ENCODE measurements at regions not wholly inside any gene's neighbourhood (a gene's known extent, or its start where the extent isn't known, plus 50 kb on each side); places are given as distances from the start of the nearest gene placed in this dataset.

DNA sequence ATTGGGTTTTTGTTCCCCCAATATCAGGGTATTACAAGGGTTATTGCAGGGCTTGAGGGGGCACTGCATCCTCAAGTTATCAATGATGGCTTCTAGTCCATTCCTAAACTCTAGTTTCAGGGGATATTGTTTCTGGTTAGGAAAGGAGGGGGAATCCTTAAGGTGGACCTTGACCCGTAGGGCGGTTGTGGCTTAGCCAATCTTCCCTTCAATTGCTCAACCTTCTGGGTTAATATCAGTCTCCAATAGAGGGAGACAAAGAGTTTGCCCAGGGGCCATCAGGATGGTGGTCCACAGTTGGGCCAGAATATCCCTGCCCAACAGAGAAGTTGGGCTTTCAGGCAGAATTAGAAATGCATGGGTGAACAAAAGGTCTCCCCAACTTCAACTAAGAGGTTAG lies 214.9 kb downstream of the BCHE start:
- no peak for ATAC-seq
- no peaks in the 10 kb centered on the region for H3K27me3 ChIP-seq
- H3K27ac ChIP-seq, result no peak overlapping the region
- no peaks in the 10 kb centered on the region for H3K9me3 ChIP-seq
- H3K4me3 ChIP-seq, result no peak overlapping the region
- intact Hi-C loops (cut with DNase I), result no loop called here
- H3K36me3 ChIP-seq (replicated peaks in 1 of 2; ENCODE audit: insufficient read depth in 1 of 2, low read depth in 2 of 2), result no peaks in the 10 kb centered on the region
- H3K4me1 ChIP-seq, result no peaks in the 10 kb centered on the region
- no peak for DNase-seq
- TF ChIP-seq, protein P1, sequence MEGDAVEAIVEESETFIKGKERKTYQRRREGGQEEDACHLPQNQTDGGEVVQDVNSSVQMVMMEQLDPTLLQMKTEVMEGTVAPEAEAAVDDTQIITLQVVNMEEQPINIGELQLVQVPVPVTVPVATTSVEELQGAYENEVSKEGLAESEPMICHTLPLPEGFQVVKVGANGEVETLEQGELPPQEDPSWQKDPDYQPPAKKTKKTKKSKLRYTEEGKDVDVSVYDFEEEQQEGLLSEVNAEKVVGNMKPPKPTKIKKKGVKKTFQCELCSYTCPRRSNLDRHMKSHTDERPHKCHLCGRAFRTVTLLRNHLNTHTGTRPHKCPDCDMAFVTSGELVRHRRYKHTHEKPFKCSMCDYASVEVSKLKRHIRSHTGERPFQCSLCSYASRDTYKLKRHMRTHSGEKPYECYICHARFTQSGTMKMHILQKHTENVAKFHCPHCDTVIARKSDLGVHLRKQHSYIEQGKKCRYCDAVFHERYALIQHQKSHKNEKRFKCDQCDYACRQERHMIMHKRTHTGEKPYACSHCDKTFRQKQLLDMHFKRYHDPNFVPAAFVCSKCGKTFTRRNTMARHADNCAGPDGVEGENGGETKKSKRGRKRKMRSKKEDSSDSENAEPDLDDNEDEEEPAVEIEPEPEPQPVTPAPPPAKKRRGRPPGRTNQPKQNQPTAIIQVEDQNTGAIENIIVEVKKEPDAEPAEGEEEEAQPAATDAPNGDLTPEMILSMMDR (IDR thresholded peaks at IDR 0.05), result no peak
- no peak for TF ChIP-seq POLR2A (IDR thresholded peaks at IDR 0.05)
- WGBS, 2 donors, result 92 to 97% methylated on average over 2 of the region's 2 CpGs

DNA sequence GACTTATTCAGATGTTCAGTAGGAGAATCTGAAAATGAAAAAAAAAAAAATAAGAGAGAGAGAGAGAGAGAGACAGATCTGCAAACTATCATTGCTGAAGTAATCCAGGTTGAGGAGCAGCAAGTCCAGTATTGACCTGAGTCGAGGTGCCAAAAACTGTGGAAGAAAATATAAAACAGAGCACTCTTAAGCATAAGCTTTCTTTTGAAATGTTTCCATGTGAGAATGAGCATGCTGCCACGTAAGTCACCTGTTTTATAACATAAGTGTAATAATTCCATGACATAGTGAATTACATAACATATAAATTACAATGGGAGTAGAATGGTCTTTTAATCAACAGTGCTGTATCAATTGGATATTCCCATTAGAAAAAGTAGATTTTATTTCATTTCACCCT lies 218.2 kb downstream of the BCHE start:
- TF ChIP-seq POLR2A (IDR thresholded peaks at IDR 0.05), result no peak
- TF ChIP-seq, protein P1 (IDR thresholded peaks at IDR 0.05), result no peak
- Histone ChIP-seq H3K4me1 (no peaks in the 10 kb centered on the region), H3K36me3 (replicated peaks in 1 of 2; ENCODE audit: insufficient read depth in 1 of 2, low read depth in 2 of 2) (no peaks in the 10 kb centered on the region), H3K27me3 (no peaks in the 10 kb centered on the region), H3K9me3 (no peaks in the 10 kb centered on the region), H3K4me3 (no peak overlapping the region), H3K27ac (no peak overlapping the region)
- ATAC-seq (no peak), DNase-seq (no peak)
- WGBS, 2 donors, result 71 to 78% methylated on average over 2 of the region's 2 CpGs
- intact Hi-C loops (cut with DNase I), result no loop called here

DNA sequence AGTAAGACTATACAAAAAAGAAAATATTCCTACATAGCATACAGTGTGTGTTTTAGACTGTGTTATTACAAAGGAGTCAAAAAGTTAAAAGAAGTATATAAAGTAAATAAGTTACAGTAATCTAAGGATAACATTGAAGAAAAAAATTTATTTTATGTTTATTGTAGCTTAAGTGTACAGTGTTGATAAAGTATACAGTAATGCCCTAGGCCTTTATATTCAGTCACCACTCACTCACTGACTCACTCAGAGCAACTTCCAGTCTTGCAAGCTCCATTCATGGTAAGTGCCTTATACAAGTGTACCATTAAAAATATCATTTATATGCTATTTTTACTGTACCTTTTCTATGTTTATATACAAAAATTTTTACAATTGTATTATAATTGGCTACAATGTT lies 220.1 kb downstream of the BCHE start:
- Histone ChIP-seq H3K4me3 (no peak overlapping the region), H3K27ac (no peak overlapping the region), H3K9me3 (no peaks in the 10 kb centered on the region), H3K27me3 (no peaks in the 10 kb centered on the region), H3K4me1 (no peaks in the 10 kb centered on the region), H3K36me3 (replicated peaks in 1 of 2; ENCODE audit: insufficient read depth in 1 of 2, low read depth in 2 of 2) (no peaks in the 10 kb centered on the region)
- intact Hi-C loops (cut with DNase I), result no loop called here
- no peak for TF ChIP-seq POLR2A (IDR thresholded peaks at IDR 0.05)
- TF ChIP-seq, protein P1 (IDR thresholded peaks at IDR 0.05), result no peak
- no peak for DNase-seq
- ATAC-seq, result no peak

DNA sequence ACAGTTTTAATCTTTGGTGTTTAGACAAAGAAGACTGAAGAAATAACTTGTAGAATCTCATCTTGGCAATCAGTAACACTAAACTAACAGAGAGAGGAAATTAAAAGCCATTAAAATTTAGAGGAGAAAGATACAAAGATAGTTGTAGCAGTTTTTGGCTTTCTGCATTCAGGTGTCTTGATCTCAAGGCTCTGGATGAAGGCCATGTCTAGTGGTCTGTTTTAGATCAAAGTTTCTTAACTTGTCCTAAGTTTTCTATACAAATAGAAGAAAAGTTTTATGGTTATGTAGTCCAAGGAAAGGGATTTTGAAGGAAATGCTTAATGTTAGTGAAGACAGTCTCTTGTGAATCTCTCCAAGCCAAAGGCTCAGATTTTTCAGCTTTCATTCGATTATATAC lies 222.9 kb downstream of the BCHE start:
- no peak for DNase-seq
- H3K27ac ChIP-seq, result no peak overlapping the region
- no peaks in the 10 kb centered on the region for H3K9me3 ChIP-seq
- no peak overlapping the region for H3K4me3 ChIP-seq
- 79 to 92% methylated on average over 1 of the region's 1 CpG for WGBS, 2 donors
- no peaks in the 10 kb centered on the region for H3K4me1 ChIP-seq
- intact Hi-C loops (cut with DNase I), result no loop called here
- TF ChIP-seq, protein P1 (IDR thresholded peaks at IDR 0.05), result no peak
- TF ChIP-seq POLR2A (IDR thresholded peaks at IDR 0.05), result no peak
- H3K36me3 ChIP-seq (replicated peaks in 1 of 2; ENCODE audit: insufficient read depth in 1 of 2, low read depth in 2 of 2), result no peaks in the 10 kb centered on the region
- ATAC-seq, result no peak
- H3K27me3 ChIP-seq, result no peaks in the 10 kb centered on the region

DNA sequence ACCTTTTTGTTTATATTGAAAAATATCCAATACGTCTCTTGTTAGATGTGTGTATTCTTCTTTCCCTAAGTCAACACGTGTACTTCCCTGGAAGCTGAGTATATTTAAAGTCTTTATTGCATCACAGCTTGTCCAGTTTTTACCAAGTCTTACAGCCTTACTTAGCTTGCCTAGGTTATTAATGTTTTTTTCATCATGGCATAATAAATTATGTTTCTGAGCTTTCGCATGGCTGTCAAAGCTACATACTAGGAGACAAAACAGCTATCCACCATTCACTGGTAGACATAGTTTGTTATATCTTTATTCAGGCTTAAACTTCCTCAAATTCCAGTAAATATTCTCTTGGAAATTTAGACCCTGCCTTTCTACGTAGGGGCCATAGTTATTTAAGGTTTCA lies 224.2 kb downstream of the BCHE start:
- intact Hi-C loops (cut with DNase I), result no loop called here
- Histone ChIP-seq H3K36me3 (replicated peaks in 1 of 2; ENCODE audit: insufficient read depth in 1 of 2, low read depth in 2 of 2) (no peaks in the 10 kb centered on the region), H3K27ac (no peak overlapping the region), H3K4me1 (no peaks in the 10 kb centered on the region), H3K9me3 (no peaks in the 10 kb centered on the region), H3K27me3 (no peaks in the 10 kb centered on the region), H3K4me3 (no peak overlapping the region)
- DNase-seq (no peak), ATAC-seq (no peak)
- WGBS, 2 donors, result 52 to 57% methylated on average over 4 of the region's 4 CpGs
- TF ChIP-seq, protein P1 (IDR thresholded peaks at IDR 0.05), result no peak
